ENCODE measurements at regions not wholly inside any gene's neighbourhood (a gene's known extent, or its start where the extent isn't known, plus 50 kb on each side); places are given as distances from the start of the nearest gene placed in this dataset.

GRCh38 chrX:125012585-125012984 is 307.1 kb upstream of the TEX13C start:
- DNase-seq: no peak

GRCh38 chrX:125029131-125029530 is 290.5 kb upstream of the TEX13C start:
- no peak for DNase-seq
